ENCODE measurements at regions not wholly inside any gene's neighbourhood (a gene's known extent, or its start where the extent isn't known, plus 50 kb on each side); places are given as distances from the start of the nearest gene placed in this dataset.

DNA sequence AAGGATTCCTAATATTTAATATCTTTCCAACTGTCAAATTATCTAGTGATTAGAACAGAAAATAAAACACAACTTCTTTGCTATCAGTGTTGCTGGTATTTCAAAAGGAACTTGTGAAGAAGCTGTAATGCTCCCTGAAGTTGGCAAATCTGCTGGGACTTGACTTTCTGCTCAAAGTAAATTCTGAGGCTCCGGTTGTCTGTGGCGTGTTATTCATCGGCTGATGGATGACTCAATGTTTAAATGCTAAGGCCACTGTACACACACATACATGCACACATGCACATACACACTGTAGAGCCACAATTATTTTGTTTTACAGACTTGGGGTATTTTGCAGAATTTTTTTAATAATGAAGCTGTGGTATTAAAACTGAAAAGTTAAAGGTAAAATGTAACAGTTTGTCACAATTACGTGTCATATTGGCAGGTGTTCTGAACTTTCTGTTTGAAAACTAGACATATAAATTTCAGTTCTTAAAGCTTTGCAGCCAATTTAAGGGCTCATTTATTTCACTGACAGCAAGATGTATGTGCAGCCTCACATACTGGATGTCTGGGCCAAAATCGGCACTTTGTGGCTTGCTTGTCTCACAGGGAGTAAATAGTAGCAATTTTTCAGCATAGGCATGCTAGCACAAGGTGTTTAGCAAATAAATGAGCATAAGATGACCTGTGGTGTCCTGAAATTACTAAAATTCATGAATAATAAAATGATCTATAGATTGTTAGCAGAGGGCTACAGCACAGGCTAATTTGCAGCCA lies 1691.7 kb upstream of the PCDH20 start:
- DNase-seq (ENCODE audit: low read depth, low spot score): no peak
- no peak overlapping the region for H3K4me3 ChIP-seq
- no peak for TF ChIP-seq EZH2 (IDR thresholded peaks at IDR 0.05)
- TF ChIP-seq POLR2AphosphoS5 (IDR thresholded peaks at IDR 0.05; ENCODE audit: borderline replicate concordance, low read depth, low read length): no peak
- TF ChIP-seq FOXP2 (optimal IDR thresholded peaks at IDR 0.05; ENCODE audit: control extremely low read depth, extremely low read length, insufficient read depth): no peak
- no peak overlapping the region for H3K9ac ChIP-seq (ENCODE audit: insufficient read length)
- no peak overlapping the region for H3K27ac ChIP-seq
- peaks cover 4% of the 10 kb centered on the region; the same call in 1 of the 2 replicates for H3K9me3 ChIP-seq (ENCODE audit: low read depth, low read length)
- H3K36me3 ChIP-seq (ENCODE audit: insufficient read depth, low read length): no peaks in the 10 kb centered on the region

DNA sequence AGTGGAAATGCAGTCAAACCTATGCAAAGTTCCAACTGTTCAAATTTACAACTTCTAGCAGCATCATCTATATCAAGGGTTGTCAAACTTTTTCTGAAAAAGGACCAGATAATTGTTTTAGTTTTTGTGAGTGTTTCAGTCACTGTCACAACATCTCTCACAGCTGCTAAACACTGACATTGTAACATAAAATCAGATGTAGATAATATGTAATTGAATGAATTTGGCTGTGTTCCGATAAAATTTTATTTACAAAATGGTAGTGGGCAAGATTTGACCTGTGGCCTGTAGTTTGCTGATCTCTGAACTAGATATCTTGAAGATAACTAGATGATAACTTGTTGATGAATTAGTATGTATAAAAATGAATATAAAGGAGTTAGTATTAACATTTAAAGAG lies 1679.1 kb upstream of the PCDH20 start:
- no peaks in the 10 kb centered on the region for H3K36me3 ChIP-seq (ENCODE audit: insufficient read depth, low read length)
- H3K27ac ChIP-seq: no peak overlapping the region
- H3K9me3 ChIP-seq (ENCODE audit: low read depth, low read length): no peaks in the 10 kb centered on the region
- no peak overlapping the region for H3K9ac ChIP-seq (ENCODE audit: insufficient read length)
- TF ChIP-seq FOXP2 (optimal IDR thresholded peaks at IDR 0.05; ENCODE audit: control extremely low read depth, extremely low read length, insufficient read depth): no peak
- no peak for TF ChIP-seq POLR2AphosphoS5 (IDR thresholded peaks at IDR 0.05; ENCODE audit: borderline replicate concordance, low read depth, low read length)
- TF ChIP-seq EZH2 (IDR thresholded peaks at IDR 0.05): no peak
- DNase-seq (ENCODE audit: low read depth, low spot score): no peak
- no peak overlapping the region for H3K4me3 ChIP-seq

DNA sequence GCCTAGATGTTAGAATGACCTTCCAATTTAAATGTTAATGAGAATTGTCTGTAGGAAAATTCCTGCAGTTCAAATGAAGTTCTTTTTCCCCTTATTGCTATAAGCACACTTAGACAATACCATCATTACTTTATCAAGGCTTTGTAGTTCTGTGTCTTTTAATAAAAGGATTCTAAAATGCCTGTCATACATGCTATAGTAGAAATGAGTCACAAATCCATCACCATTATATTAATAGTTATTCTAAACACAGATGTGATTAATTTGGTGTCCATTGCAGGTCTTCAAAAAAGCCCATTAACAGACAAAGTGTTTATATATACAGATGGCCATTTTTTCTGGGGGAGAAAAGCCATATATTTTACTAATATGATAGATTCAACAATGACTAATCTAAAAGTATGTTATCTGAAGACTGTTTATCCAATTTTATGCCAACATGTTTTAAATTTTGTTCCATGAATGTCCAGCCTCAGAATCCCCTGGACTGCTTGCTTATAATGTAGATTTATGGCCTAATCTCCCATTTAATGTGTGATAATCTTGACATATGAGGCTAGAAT lies 1678.3 kb upstream of the PCDH20 start:
- DNase-seq (ENCODE audit: low read depth, low spot score): no peak
- H3K9me3 ChIP-seq (ENCODE audit: low read depth, low read length): no peaks in the 10 kb centered on the region
- no peak overlapping the region for H3K4me3 ChIP-seq
- H3K27ac ChIP-seq: no peak overlapping the region
- no peak for TF ChIP-seq EZH2 (IDR thresholded peaks at IDR 0.05)
- no peak overlapping the region for H3K9ac ChIP-seq (ENCODE audit: insufficient read length)
- H3K36me3 ChIP-seq (ENCODE audit: insufficient read depth, low read length): no peaks in the 10 kb centered on the region

DNA sequence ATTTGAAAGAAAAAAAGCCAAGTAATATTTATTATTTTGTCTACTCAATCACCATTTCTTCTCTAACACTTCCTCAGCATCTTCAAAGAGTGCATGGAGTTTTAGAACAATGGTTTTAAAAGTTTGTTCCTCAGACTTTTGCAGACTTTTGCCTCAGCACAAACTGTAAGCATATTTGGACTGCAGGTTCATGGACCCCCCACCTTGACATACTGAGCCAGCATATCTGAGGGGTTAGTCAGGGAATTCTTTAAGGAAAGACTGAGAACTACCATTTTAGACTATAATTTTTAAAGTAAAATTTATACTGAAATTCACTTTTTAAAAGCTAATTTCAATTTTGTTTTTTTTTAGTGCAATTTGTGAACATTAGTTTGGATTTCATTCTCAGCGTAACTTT lies 1676.8 kb upstream of the PCDH20 start:
- Histone ChIP-seq H3K36me3 (ENCODE audit: insufficient read depth, low read length) (no peaks in the 10 kb centered on the region), H3K27ac (no peak overlapping the region), H3K9me3 (ENCODE audit: low read depth, low read length) (no peaks in the 10 kb centered on the region), H3K9ac (ENCODE audit: insufficient read length) (no peak overlapping the region), H3K4me3 (no peak overlapping the region)
- TF ChIP-seq EZH2 (IDR thresholded peaks at IDR 0.05): no peak
- TF ChIP-seq FOXP2 (optimal IDR thresholded peaks at IDR 0.05; ENCODE audit: control extremely low read depth, extremely low read length, insufficient read depth): no peak
- DNase-seq (ENCODE audit: low read depth, low spot score): no peak

DNA sequence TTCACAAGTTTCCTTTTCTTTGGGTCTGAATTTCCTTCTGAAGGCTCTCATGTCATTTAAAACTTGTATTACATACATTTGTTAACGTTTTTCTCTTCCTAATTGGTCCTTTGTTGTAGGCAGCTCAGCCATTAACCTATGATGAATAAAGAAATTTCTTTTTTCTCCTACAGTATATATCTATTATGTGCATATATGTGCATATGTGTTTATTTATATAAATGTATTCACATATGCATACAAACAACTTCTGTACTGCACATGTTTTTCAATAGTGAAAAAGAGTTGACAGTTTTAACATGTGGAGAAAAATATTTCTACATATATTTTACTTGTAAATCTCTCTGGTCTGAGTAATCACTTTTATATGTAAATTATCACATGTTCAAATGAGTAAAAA lies 1674.9 kb upstream of the PCDH20 start:
- no peak overlapping the region for H3K9ac ChIP-seq (ENCODE audit: insufficient read length)
- H3K27ac ChIP-seq: no peak overlapping the region
- H3K4me3 ChIP-seq: no peak overlapping the region
- TF ChIP-seq FOXP2 (optimal IDR thresholded peaks at IDR 0.05; ENCODE audit: control extremely low read depth, extremely low read length, insufficient read depth) (no peak), POLR2AphosphoS5 (IDR thresholded peaks at IDR 0.05; ENCODE audit: borderline replicate concordance, low read depth, low read length) (no peak), EZH2 (IDR thresholded peaks at IDR 0.05) (no peak)
- no peaks in the 10 kb centered on the region for H3K36me3 ChIP-seq (ENCODE audit: insufficient read depth, low read length)
- H3K9me3 ChIP-seq (ENCODE audit: low read depth, low read length): no peaks in the 10 kb centered on the region
- DNase-seq (ENCODE audit: low read depth, low spot score): no peak

DNA sequence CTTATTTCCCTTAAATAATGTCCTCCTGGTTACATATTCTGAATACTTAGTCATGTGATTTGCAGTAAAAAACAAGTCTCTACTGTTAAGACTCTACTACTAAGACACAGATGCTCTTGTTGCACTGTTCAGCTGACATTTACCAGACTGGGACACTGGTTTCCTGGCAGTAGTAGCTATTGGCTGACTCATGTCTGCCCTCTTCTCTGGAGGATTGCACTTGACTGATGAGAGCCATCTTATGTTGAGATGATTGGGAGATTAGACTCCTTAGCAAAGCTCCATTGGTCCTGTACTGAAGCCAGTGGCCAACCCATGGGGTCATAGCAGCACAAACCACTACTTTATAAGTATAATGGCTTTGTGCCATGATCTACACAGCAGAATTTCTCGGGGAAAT lies 1672.6 kb upstream of the PCDH20 start:
- H3K27ac ChIP-seq: no peak overlapping the region
- H3K36me3 ChIP-seq (ENCODE audit: insufficient read depth, low read length): no peaks in the 10 kb centered on the region
- no peak for TF ChIP-seq FOXP2 (optimal IDR thresholded peaks at IDR 0.05; ENCODE audit: control extremely low read depth, extremely low read length, insufficient read depth)
- no peak for TF ChIP-seq EZH2 (IDR thresholded peaks at IDR 0.05)
- TF ChIP-seq POLR2AphosphoS5 (IDR thresholded peaks at IDR 0.05; ENCODE audit: borderline replicate concordance, low read depth, low read length): no peak
- H3K4me3 ChIP-seq: no peak overlapping the region
- no peak overlapping the region for H3K9ac ChIP-seq (ENCODE audit: insufficient read length)
- DNase-seq (ENCODE audit: low read depth, low spot score): no peak
- H3K9me3 ChIP-seq (ENCODE audit: low read depth, low read length): 0 out of 2 replicates have a peak, but pooled peaks cover 4% of the 10 kb centered on the region

DNA sequence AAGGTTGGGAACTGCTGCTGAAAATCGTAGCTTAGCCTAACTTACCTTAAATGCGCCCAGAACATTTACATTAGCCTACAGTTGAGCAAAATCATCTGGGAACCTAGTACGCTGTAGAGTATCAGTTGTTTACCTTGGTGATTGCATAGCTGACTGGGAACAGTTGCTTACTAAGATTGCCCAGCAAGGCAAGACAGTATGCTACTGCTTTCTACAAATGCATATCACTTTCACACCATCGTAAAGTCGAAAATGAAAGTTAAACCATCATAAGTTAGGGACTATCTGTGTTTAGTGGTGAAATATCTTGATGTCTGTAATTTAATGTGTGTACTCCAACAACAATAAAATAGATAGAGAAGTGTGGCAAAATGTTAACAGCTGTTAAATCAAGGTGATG lies 1670.6 kb upstream of the PCDH20 start:
- TF ChIP-seq POLR2AphosphoS5 (IDR thresholded peaks at IDR 0.05; ENCODE audit: borderline replicate concordance, low read depth, low read length) (no peak), EZH2 (IDR thresholded peaks at IDR 0.05) (no peak)
- no peak for DNase-seq (ENCODE audit: low read depth, low spot score)
- Histone ChIP-seq H3K9me3 (ENCODE audit: low read depth, low read length) (0 out of 2 replicates have a peak, but pooled peaks cover 4% of the 10 kb centered on the region), H3K36me3 (ENCODE audit: insufficient read depth, low read length) (no peaks in the 10 kb centered on the region), H3K27ac (no peak overlapping the region), H3K4me3 (no peak overlapping the region), H3K9ac (ENCODE audit: insufficient read length) (no peak overlapping the region)

DNA sequence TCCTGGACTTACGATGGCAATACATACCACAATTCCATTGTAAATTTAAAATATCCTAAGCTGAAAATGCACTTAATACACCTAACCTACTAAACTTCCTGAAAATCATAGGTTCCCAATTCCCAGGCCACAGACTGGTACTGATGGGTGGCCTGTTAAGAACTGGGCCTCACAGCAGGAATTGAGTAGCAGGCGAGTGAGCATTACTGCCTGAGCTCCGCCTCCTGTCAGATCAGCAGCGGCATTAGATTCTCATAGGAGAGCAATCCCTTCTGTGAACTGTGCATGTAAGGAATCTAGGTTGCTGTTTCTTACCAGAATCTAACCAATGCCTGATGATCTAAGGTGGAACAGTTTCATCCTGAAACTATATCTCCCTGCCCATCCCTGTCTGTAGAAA lies 1670.2 kb upstream of the PCDH20 start:
- no peak overlapping the region for H3K9ac ChIP-seq (ENCODE audit: insufficient read length)
- H3K36me3 ChIP-seq (ENCODE audit: insufficient read depth, low read length): no peaks in the 10 kb centered on the region
- TF ChIP-seq FOXP2 (optimal IDR thresholded peaks at IDR 0.05; ENCODE audit: control extremely low read depth, extremely low read length, insufficient read depth): no peak
- no peak for TF ChIP-seq POLR2AphosphoS5 (IDR thresholded peaks at IDR 0.05; ENCODE audit: borderline replicate concordance, low read depth, low read length)
- TF ChIP-seq EZH2 (IDR thresholded peaks at IDR 0.05): no peak
- DNase-seq (ENCODE audit: low read depth, low spot score): no peak
- H3K4me3 ChIP-seq: no peak overlapping the region
- H3K9me3 ChIP-seq (ENCODE audit: low read depth, low read length): 0 out of 2 replicates have a peak, but pooled peaks cover 4% of the 10 kb centered on the region
- no peak overlapping the region for H3K27ac ChIP-seq
